Stomach (tissue), 4 donors: ENCODE measurements at regions not wholly inside any gene's neighbourhood (a gene's known extent, or its start where the extent isn't known, plus 50 kb on each side); places are given as distances from the start of the nearest gene placed in this dataset.

ENCODE experiments used
- EP300 ChIP-seq: sonication (generic); formaldehyde crosslinking; IDR thresholded peaks from one replicate; pipeline ENCODE4 v1.6.1; 2017; ENCODE audit warnings: antibody characterized with exemption
- TF ChIP-seq, protein P1 (sequence below), 7 experiments: fragments of 450-650 bp in 4 of 7; fragments of 200-600 bp in 3 of 7; sonication (generic) in 3 of 7; IDR thresholded peaks; one replicate each; pipeline ENCODE4 v1.5.1; 2016 to 2019; ENCODE audit warnings: antibody characterized with exemption in 7 of 7, control low read depth in 2 of 7, mild to moderate bottlenecking in 1 of 7

DNA sequence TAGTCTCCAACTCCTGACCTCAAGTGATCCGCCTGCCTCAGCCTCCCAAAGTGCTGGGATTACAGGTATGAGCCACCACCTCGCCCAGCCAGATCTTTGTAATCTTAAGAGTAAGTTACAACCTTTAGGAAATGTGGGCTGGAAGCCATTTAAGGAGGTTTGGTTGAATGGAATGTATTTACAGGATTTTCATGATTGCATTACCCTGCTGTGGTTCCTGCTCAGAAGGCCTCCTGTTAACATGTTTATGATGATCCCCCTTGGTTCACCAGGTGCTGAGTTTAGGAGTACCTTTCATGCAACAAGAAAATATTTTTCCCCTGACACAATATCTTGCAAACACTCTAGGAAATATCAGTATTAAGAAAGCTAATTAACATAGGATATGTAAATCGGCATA is 187.4 kb upstream of the SH3BP4 start:
- TF ChIP-seq EP300 = no peak
- TF ChIP-seq, protein P1, sequence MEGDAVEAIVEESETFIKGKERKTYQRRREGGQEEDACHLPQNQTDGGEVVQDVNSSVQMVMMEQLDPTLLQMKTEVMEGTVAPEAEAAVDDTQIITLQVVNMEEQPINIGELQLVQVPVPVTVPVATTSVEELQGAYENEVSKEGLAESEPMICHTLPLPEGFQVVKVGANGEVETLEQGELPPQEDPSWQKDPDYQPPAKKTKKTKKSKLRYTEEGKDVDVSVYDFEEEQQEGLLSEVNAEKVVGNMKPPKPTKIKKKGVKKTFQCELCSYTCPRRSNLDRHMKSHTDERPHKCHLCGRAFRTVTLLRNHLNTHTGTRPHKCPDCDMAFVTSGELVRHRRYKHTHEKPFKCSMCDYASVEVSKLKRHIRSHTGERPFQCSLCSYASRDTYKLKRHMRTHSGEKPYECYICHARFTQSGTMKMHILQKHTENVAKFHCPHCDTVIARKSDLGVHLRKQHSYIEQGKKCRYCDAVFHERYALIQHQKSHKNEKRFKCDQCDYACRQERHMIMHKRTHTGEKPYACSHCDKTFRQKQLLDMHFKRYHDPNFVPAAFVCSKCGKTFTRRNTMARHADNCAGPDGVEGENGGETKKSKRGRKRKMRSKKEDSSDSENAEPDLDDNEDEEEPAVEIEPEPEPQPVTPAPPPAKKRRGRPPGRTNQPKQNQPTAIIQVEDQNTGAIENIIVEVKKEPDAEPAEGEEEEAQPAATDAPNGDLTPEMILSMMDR (IDR thresholded peaks at IDR 0.05) = no peak
